PC-3 (cell line): ENCODE measurements at regions not wholly inside any gene's neighbourhood (a gene's known extent, or its start where the extent isn't known, plus 50 kb on each side); places are given as distances from the start of the nearest gene placed in this dataset.

Source experiments
- ATAC-seq: fragments of 200-7000 bp; cut with Tn5 transposase; 2 replicates; pipeline ENCODE4 v1.9.1; 2020; ENCODE audit warnings: mild to moderate bottlenecking, moderate library complexity
- BruUV-seq: library from RNA; stranded (reverse); fragments of 400-500 nt; replicated peaks from 2 replicates; lab custom pipeline; 2021; lab: Mats Ljungman, UMichigan
- CTCF ChIA-PET: fragments of 300-600 bp; sonication (Branson Sonifier 250); formaldehyde crosslinking; loops from one replicate; lab custom pipeline; 2022; ENCODE audit warnings: antibody characterized with exemption; lab: Charles Lee
- POLR2A ChIA-PET: fragments of 300-600 bp; sonication (Branson Sonifier 250); formaldehyde crosslinking; loops from one replicate; lab custom pipeline; 2022; ENCODE audit warnings: antibody characterized with exemption; ENCODE audit not compliant: unreplicated experiment; lab: Charles Lee
- DNase-seq: peaks from one replicate; pipeline ENCODE4 v3.0.0-alpha.2; 2015
- H2AFZ ChIP-seq: fragments of 300-600 bp; sonication (generic); 2 replicates; pipeline ENCODE4 v1.6.0; 2016; ENCODE audit warnings: antibody characterized with exemption, low read length
- H3F3A ChIP-seq: fragments of 300-600 bp; sonication (generic); one replicate; pipeline ENCODE4 v1.6.0; 2017; ENCODE audit warnings: antibody characterized with exemption, low read length, control low read depth, mild to moderate bottlenecking; ENCODE audit not compliant: unreplicated experiment
- H3K27ac ChIP-seq: fragments of 300-600 bp; sonication (generic); 2 replicates; pipeline ENCODE4 v1.5.1; 2016; ENCODE audit warnings: mild to moderate bottlenecking, low read length
- H3K27me3 ChIP-seq: fragments of 300-600 bp; sonication (generic); 2 replicates; pipeline ENCODE4 v1.6.1; 2016; ENCODE audit warnings: low read length, mixed read lengths
- H3K36me3 ChIP-seq: fragments of 300-600 bp; sonication (generic); 2 replicates; pipeline ENCODE4 v1.6.1; 2016; ENCODE audit warnings: low read depth, mixed run types, low read length, mixed read lengths
- H3K4me1 ChIP-seq: fragments of 300-600 bp; sonication (generic); 2 replicates; pipeline ENCODE4 v1.5.1; 2016; ENCODE audit warnings: low read length; ENCODE audit not compliant: insufficient read depth
- H3K4me2 ChIP-seq: fragments of 300-600 bp; sonication (generic); 2 replicates; pipeline ENCODE4 v1.6.0; 2016; ENCODE audit warnings: low read length
- H3K4me3 ChIP-seq: fragments of 300-600 bp; sonication (generic); 2 replicates; pipeline ENCODE4 v1.5.1; 2016; ENCODE audit warnings: mild to moderate bottlenecking, low read length, mixed read lengths
- H3K79me2 ChIP-seq: fragments of 300-600 bp; sonication (generic); 2 replicates; pipeline ENCODE4 v1.6.1; 2017; ENCODE audit warnings: low read length, mixed read lengths
- H3K9ac ChIP-seq: fragments of 300-600 bp; sonication (generic); 2 replicates; pipeline ENCODE4 v1.6.0; 2016; ENCODE audit warnings: mild to moderate bottlenecking, low read length
- H3K9me2 ChIP-seq: fragments of 300-600 bp; sonication (generic); replicated peaks from 2 replicates; pipeline ENCODE4 v1.6.1; 2016; ENCODE audit warnings: mixed run types, low read length, mixed read lengths
- H3K9me3 ChIP-seq: fragments of 300-600 bp; sonication (generic); 2 replicates; pipeline ENCODE4 v1.6.1; 2016; ENCODE audit warnings: low read length, mixed read lengths
- H4K20me1 ChIP-seq: fragments of 300-600 bp; sonication (generic); 2 replicates; pipeline ENCODE4 v1.6.1; 2016; ENCODE audit warnings: low read length, mixed read lengths
- CTCF ChIP-seq: fragments of 300-600 bp; sonication (generic); conservative IDR thresholded peaks from 2 replicates; pipeline ENCODE4 v1.5.1; 2017; ENCODE audit warnings: antibody characterized with exemption, low read depth, mild to moderate bottlenecking, low read length
- EZH2 ChIP-seq: fragments of 300-600 bp; sonication (generic); IDR thresholded peaks from one replicate; pipeline ENCODE4 v1.6.1; 2017; ENCODE audit warnings: antibody characterized with exemption, mild to moderate bottlenecking, low read length; ENCODE audit not compliant: unreplicated experiment
- EZH2phosphoT487 ChIP-seq: fragments of 300-600 bp; sonication (generic); IDR thresholded peaks from 2 replicates; pipeline ENCODE4 v1.6.1; 2018; ENCODE audit warnings: mild to moderate bottlenecking, antibody characterized with exemption, low read length, borderline replicate concordance
- intact Hi-C: fragments of 100-400 bp; cut with micrococcal nuclease; formaldehyde crosslinking; loops from 2 replicates; pipeline ENCODE4 v1.9.0; 2023

GRCh38 chr2:3071685-3072263 lies 305.8 kb downstream of the EIPR1 start:
- Histone ChIP-seq H3K4me2 (no peak overlapping the region), H3K9ac (no peak overlapping the region), H3K79me2 (no peaks in the 10 kb centered on the region), H3K27ac (no peak overlapping the region), H3K9me3 (no peaks in the 10 kb centered on the region), H2AFZ (no peak overlapping the region), H3K9me2 (no peaks in the 10 kb centered on the region), H3K36me3 (no peaks in the 10 kb centered on the region), H3K4me1 (no peaks in the 10 kb centered on the region), H4K20me1 (no peaks in the 10 kb centered on the region), H3K27me3 (peaks cover 94% of the 10 kb centered on the region), H3K4me3 (no peak overlapping the region), H3F3A (no peaks in the 10 kb centered on the region)
- intact Hi-C loops: no loop called here
- TF ChIP-seq EZH2phosphoT487: no peak
- TF ChIP-seq CTCF: no peak
- no peak for TF ChIP-seq EZH2
- BruUV-seq: no TSS peak
- ChIA-PET CTCF (interaction anchor here (0.6 kb wide), 1 partner anchor 709 kb away, joined by 3 read pairs; no protein-coding TSS in a partner anchor), POLR2A (no interaction called here)
- DNase-seq: no peak
- ATAC-seq: no peak

GRCh38 chr2:3066831-3067230 lies 310.8 kb downstream of the EIPR1 start:
- DNase-seq (no peak), ATAC-seq (no peak)
- Histone ChIP-seq H3K9me2 (no peaks in the 10 kb centered on the region), H3K27me3 (peaks cover 79% of the 10 kb centered on the region), H3K4me3 (no peak overlapping the region), H2AFZ (no peak overlapping the region), H3K9ac (no peak overlapping the region), H3K27ac (no peak overlapping the region), H4K20me1 (no peaks in the 10 kb centered on the region), H3K4me2 (no peak overlapping the region), H3K4me1 (no peaks in the 10 kb centered on the region), H3F3A (no peaks in the 10 kb centered on the region), H3K9me3 (no peaks in the 10 kb centered on the region), H3K79me2 (no peaks in the 10 kb centered on the region), H3K36me3 (no peaks in the 10 kb centered on the region)
- ChIA-PET CTCF (no interaction called here), POLR2A (no interaction called here)
- TF ChIP-seq CTCF: no peak
- TF ChIP-seq EZH2: no peak
- TF ChIP-seq EZH2phosphoT487: no peak
- no TSS peak for BruUV-seq
- intact Hi-C loops: no loop called here

GRCh38 chr2:3065928-3066327 lies 311.7 kb downstream of the EIPR1 start:
- no TSS peak for BruUV-seq
- no peak for TF ChIP-seq EZH2
- TF ChIP-seq CTCF: no peak
- TF ChIP-seq EZH2phosphoT487: no peak
- Histone ChIP-seq H3K4me1 (no peaks in the 10 kb centered on the region), H3K79me2 (no peaks in the 10 kb centered on the region), H3K27ac (no peak overlapping the region), H2AFZ (no peak overlapping the region), H3K36me3 (no peaks in the 10 kb centered on the region), H3K9ac (no peak overlapping the region), H3K4me2 (no peak overlapping the region), H3K4me3 (no peak overlapping the region), H3K9me2 (no peaks in the 10 kb centered on the region), H4K20me1 (no peaks in the 10 kb centered on the region), H3K9me3 (no peaks in the 10 kb centered on the region), H3F3A (no peaks in the 10 kb centered on the region), H3K27me3 (peaks cover 75% of the 10 kb centered on the region)
- DNase-seq: no peak
- ChIA-PET CTCF (no interaction called here), POLR2A (no interaction called here)
- no peak for ATAC-seq
- intact Hi-C loops: no loop called here
